SJCRH30 (cell line): ENCODE measurements at regions not wholly inside any gene's neighbourhood (a gene's known extent, or its start where the extent isn't known, plus 50 kb on each side); places are given as distances from the start of the nearest gene placed in this dataset.

ENCODE experiments used
- DNase-seq, 2 experiments: peaks; one replicate each; pipeline ENCODE4 v3.0.0-alpha.2; 2015 to 2020
- H3K27ac ChIP-seq: fragments of 250-450 bp; sonication (Bioruptor Pico); 2 replicates; pipeline ENCODE4 v1.5.1; 2020; ENCODE audit warnings: mild to moderate bottlenecking, moderate library complexity
- H3K27me3 ChIP-seq: fragments of 250-450 bp; sonication (Bioruptor Pico); 2 replicates; pipeline ENCODE4 v1.5.1; 2020; ENCODE audit warnings: mild to moderate bottlenecking, moderate library complexity
- H3K36me3 ChIP-seq: fragments of 250-450 bp; sonication (Bioruptor Pico); 2 replicates; pipeline ENCODE4 v1.5.1; 2020; ENCODE audit warnings: mild to moderate bottlenecking, moderate library complexity
- H3K4me1 ChIP-seq: fragments of 250-450 bp; sonication (Bioruptor Pico); 2 replicates; pipeline ENCODE4 v1.5.1; 2020; ENCODE audit warnings: mild to moderate bottlenecking, moderate library complexity
- H3K4me3 ChIP-seq: fragments of 250-450 bp; sonication (Bioruptor Pico); 2 replicates; pipeline ENCODE4 v1.5.1; 2020; ENCODE audit warnings: mild to moderate bottlenecking, moderate library complexity
- H3K9me3 ChIP-seq: fragments of 250-450 bp; sonication (Bioruptor Pico); replicated peaks from 2 replicates; pipeline ENCODE4 v1.5.1; 2020; ENCODE audit warnings: mild to moderate bottlenecking, moderate library complexity

DNA sequence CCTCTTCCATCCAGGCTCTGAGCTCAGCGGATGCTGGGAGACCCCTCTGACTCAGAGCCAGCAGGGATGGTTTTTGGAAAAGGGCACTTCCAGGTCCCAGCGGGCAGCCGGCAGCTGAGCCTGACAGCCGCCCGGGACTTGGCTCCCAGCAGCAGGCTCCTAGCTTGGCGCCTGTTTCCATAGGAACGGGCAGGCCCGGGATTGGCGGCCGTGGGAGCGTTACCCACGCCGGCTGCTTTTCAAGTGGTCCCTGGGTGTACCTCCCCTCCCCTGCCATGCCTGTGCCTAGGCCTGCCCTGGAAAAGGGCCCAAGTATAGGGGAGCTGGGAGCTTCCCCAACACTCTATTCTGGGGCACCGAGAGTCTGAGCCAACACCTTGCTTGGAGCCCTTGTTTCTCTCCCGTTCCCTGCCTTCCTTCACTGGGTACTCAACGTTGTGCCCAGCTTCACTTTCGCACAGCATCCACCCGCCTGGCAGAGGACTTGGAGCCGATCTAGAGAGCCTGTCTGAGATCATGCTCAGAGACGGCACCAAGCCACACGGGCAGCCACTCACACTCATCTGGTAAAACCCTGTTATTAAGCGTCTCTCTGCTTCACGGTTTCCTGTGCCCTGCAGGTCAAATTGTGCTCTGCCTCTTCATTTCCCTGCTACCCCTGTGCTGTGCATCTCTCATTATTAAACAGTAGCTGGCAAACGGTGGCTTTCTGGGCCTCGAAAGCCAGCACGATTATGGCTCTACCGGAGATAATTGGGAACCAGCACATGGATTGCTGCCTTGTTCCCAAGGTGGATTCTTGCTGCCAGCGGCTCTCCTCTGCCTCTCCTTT lies 521.5 kb downstream of the BCOR start:
- H3K27me3 ChIP-seq: no peaks in the 10 kb centered on the region
- no peaks in the 10 kb centered on the region for H3K36me3 ChIP-seq
- no peaks in the 10 kb centered on the region for H3K9me3 ChIP-seq
- H3K27ac ChIP-seq: peak overlapping the region; percentile 88
- H3K4me1 ChIP-seq: peaks cover 23% of the 10 kb centered on the region
- peak; percentile 81 to 82 for DNase-seq
- H3K4me3 ChIP-seq: peak overlapping the region; percentile 51

DNA sequence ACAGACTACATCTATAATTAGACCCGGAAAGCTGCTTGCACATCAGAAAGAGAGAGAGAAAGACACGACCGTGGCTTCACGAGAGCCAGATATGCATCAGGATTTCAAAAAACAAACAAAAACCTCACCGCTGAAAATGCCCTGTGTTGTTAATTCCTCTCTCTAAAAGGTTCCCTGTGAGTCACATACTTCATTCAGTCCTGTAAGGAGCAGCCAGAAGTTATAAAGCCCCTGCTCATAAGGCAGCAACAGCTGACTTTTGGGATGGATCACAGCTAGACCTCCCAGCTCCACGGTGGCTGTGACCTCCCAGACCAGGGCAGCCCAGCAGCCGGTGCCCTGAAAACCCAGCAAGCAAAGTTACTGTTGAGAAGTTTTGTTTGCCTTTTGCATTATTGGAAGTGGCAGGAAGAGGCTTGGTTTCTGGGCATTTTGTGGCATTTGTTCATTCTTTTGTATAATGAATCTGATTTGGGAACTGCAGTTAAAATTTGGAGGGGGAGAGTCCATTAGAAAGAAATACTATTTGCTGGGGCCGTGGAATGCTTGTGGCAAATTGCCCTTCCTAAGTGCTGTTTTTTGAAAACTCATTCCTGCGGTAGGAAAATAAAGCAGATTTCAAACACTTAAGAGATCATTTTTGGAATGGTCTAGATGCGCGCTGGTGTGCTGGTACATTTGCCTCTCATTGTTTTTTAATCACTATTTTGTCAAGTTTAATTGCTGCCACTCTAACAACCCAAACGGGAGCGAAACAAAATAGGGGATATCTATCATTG lies 520.4 kb downstream of the BCOR start:
- peak overlapping the region; percentile 88 for H3K27ac ChIP-seq
- DNase-seq: peak; percentile 73 to 76

DNA sequence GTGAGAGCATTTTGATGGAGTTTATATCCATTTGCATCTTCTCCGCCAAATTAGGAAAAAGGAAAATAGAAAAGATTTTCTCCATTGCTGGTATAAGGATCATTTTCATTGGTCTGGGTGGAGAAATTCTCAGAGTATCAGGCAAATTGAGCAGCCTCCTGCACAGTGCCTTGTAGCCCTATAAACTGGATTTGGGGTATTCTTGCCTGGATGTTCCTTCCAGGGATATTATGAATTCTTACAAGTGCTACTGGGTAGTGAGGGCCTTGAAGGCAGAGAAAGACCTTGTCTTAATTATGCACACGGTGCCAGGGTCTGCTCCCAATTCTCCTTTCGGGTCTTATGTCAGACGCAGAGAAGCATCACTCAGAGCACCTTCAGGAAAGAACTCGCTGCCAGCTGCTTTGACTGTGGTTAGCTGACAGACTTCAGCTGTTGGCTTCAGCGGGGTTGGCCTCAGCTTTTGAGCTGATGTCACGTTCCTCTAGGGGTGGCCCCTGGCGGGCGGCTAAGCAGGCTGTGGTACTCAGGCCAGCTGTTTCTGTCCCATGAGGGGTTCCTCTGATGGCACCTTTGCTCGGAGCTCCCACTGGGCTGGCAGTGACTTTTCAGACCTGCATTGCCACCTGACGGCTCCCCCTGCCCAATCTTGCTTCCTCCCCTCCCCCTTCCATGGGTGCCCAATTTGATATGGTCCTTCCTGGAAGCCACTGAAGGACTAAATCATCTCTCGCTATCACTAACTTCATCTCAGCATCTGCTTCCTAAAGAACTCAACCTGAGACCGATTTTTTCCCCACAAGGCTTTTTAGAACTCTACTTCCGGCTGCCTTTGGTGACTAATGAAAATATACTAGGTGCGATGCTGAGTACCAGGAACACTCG lies 519.5 kb downstream of the BCOR start:
- peak overlapping the region; percentile 51; the same call in 1 of the 2 replicates for H3K4me3 ChIP-seq
- peak overlapping the region; percentile 88 for H3K27ac ChIP-seq
- H3K27me3 ChIP-seq: no peaks in the 10 kb centered on the region
- H3K4me1 ChIP-seq: peaks cover 23% of the 10 kb centered on the region
- H3K9me3 ChIP-seq: no peaks in the 10 kb centered on the region
- H3K36me3 ChIP-seq: no peaks in the 10 kb centered on the region
- DNase-seq: peak; percentile 90

More for the DNA sequence above, 520.4 kb downstream of the BCOR start:
- H3K27me3 ChIP-seq: no peaks in the 10 kb centered on the region
- H3K4me1 ChIP-seq: peaks cover 23% of the 10 kb centered on the region
- H3K4me3 ChIP-seq: peak overlapping the region; percentile 51
- no peaks in the 10 kb centered on the region for H3K36me3 ChIP-seq
- no peaks in the 10 kb centered on the region for H3K9me3 ChIP-seq

DNA sequence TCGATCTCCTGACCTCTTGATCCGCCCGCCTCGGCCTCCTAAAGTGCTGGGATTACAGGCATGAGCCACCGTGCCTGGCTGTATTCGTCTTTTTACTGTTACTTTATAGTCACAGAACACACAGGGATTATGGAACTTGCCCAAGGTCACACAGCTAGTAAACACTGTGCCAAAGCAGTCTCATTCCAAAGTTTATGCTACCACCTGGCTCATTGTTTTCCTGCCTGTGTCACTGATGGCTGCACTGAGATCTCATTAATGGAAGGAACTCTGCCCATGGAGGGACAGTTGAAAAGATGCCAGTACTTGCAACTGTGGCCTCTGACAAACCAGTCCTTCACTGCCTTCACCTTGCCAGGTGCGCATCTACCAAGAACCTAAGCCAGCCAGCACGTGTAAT lies 517.7 kb downstream of the BCOR start:
- Histone ChIP-seq H3K4me3 (no peak overlapping the region), H3K9me3 (no peaks in the 10 kb centered on the region), H3K27ac (no peak overlapping the region), H3K4me1 (peaks cover 23% of the 10 kb centered on the region), H3K27me3 (no peaks in the 10 kb centered on the region), H3K36me3 (no peaks in the 10 kb centered on the region)
- DNase-seq: no peak

DNA sequence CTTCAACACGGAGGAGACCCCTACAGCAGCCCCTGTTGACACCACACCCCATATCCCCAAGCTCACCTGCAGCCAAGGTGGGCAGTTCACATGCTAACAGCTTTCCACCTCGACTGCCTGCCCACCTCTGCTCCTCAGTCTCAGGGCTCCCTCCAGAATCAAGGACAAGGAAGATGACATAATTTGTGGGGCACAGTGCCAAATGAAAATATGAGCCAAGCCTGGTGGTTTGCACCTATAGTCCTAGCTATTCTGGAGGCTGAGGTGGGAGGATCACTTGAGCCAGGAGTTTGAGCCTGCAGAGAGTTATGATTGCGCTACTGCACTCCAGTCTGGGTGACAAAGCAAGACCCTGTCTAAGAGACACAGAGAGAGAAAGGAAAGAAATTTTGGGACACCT lies 516.3 kb downstream of the BCOR start:
- no peak overlapping the region for H3K27ac ChIP-seq
- H3K4me1 ChIP-seq: peaks cover 18% of the 10 kb centered on the region
- no peaks in the 10 kb centered on the region for H3K36me3 ChIP-seq
- H3K27me3 ChIP-seq: no peaks in the 10 kb centered on the region
- H3K4me3 ChIP-seq: no peak overlapping the region
- DNase-seq: no peak
- H3K9me3 ChIP-seq: no peaks in the 10 kb centered on the region

DNA sequence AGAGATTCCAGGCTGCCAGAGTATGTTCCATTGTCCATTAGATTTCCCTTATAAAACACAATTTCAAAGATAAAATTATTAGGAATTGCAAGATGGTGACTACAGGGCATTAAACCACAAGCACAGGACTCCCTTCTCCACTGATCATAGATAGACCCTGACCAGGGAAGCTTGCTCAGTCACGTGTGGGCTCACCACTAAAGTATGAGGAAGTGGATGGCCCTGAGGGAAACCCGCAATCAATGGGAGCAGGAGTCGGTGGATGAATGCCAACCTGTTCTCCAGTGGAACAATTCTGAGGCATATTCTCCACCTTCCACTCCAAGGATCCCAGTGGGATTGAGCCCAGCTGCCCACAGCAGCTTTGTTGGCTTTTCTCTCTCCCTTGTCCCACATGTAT lies 515.7 kb downstream of the BCOR start:
- Histone ChIP-seq H3K4me3 (no peak overlapping the region), H3K27me3 (no peaks in the 10 kb centered on the region), H3K27ac (no peak overlapping the region), H3K9me3 (no peaks in the 10 kb centered on the region), H3K36me3 (no peaks in the 10 kb centered on the region), H3K4me1 (peaks cover 18% of the 10 kb centered on the region)
- peak in 1 of 2 experiments; percentile 17 for DNase-seq

DNA sequence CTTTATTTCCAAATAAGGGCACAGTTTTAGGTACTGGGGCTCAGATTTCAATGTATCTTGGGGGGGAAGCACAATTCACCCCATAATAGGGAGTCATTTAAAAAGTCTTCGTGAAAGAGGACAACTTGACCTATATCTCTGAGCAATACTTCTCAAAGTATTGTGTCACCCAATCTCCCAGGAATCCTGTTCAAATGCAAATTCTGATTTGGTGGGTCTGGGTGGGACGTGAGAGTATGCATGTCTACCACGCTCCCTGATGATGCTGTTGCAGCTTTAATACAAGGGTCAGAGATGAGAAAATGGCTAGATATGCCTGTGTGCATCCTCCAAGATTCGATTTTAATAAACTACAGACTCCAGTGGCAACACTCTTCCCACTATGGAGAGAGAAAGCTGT lies 514.8 kb downstream of the BCOR start:
- no peak for DNase-seq
- no peaks in the 10 kb centered on the region for H3K36me3 ChIP-seq

DNA sequence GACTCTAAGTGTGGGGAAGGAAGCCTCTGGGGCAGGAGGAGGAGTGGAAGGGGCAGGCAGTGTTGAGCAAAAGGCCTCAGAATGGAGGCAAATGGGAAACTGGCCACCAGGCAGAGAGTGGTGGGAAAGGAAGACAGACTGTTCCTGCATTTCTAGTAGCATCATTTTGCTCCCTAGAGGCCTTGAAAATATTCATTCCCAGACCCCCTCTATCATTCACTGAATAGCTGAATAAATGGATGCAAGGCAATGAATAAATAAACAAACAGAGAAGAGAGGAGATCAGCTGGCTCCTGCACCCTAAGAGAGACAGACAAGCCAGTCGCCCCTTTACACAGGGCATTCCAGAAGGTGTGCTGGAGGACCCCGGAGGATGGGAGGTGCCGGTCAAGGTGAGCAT lies 511.9 kb downstream of the BCOR start:
- no peaks in the 10 kb centered on the region for H3K9me3 ChIP-seq
- no peak overlapping the region for H3K4me3 ChIP-seq
- H3K4me1 ChIP-seq: no peaks in the 10 kb centered on the region; the same call in 1 of the 2 replicates
- H3K27ac ChIP-seq: no peak overlapping the region
- no peaks in the 10 kb centered on the region for H3K36me3 ChIP-seq
- no peak for DNase-seq
- no peaks in the 10 kb centered on the region for H3K27me3 ChIP-seq

More for the DNA sequence above, 514.8 kb downstream of the BCOR start:
- Histone ChIP-seq H3K4me3 (no peak overlapping the region), H3K27ac (no peak overlapping the region), H3K9me3 (no peaks in the 10 kb centered on the region), H3K4me1 (peaks cover 12% of the 10 kb centered on the region), H3K27me3 (no peaks in the 10 kb centered on the region)

DNA sequence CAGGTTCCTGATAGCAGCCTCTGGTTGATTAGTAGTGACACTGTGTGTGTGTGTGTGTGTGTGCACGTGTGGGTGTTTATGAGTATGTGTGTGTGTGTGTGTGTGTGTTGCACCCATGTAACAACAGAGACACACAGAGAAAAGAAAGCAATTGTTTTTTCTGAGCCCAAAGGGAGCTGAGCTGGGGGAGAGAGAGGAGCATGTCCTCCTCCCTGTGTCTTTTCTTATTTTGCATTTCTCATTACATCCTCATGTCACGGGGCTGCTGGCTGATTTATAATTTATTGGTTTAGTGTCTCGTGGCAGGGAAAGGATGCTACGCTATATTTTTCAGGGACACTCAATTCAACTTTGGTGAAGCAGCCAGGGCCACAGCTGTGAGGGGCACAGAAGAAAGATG lies 511.4 kb downstream of the BCOR start:
- no peaks in the 10 kb centered on the region for H3K36me3 ChIP-seq
- no peaks in the 10 kb centered on the region for H3K9me3 ChIP-seq
- no peak overlapping the region for H3K4me3 ChIP-seq
- no peak overlapping the region for H3K27ac ChIP-seq
- DNase-seq: no peak
- H3K27me3 ChIP-seq: no peaks in the 10 kb centered on the region
- no peaks in the 10 kb centered on the region; the same call in 1 of the 2 replicates for H3K4me1 ChIP-seq

DNA sequence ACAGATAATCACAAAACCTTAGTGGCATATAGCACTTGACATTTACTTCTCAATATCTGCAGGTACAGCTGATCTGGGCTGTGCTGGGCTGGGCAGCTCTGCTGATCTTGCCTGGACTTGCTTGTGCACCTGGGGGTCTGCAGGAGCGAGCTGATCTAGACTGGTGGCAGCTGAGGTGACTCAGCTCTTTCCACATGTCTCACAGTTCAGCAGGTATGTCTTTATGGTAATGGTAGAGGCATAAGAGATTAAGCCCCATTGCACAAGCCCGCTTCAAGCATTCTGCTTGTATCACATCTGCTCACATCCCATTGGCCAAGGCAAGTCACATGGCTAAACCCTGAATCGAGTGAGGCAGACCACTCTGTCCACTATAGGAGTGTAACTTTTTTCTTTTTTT lies 506.7 kb downstream of the BCOR start:
- no peaks in the 10 kb centered on the region for H3K9me3 ChIP-seq
- no peaks in the 10 kb centered on the region for H3K27me3 ChIP-seq
- no peak for DNase-seq
- no peaks in the 10 kb centered on the region for H3K36me3 ChIP-seq
- no peaks in the 10 kb centered on the region for H3K4me1 ChIP-seq
- no peak overlapping the region for H3K4me3 ChIP-seq
- no peak overlapping the region for H3K27ac ChIP-seq

DNA sequence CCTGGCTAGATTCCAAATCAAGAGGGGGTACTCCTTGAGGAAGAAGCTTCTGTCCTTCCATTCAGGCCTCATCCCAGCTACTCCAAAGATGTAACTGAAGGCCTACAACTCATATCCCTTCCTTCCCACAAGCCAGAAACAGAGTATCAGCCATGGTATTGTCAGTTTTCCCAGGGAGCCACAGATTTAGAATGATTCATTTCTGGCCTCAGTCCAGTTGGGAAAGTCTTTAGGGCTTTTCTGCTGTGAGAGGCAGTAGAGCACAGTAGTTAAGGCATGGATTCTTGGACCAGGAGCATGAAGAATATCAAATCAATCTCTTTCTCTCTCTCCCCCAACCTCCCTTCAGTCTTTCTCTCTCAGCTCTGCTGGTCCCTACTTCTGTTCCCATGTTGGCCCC lies 505.0 kb downstream of the BCOR start:
- no peaks in the 10 kb centered on the region for H3K36me3 ChIP-seq
- DNase-seq: no peak
- no peaks in the 10 kb centered on the region for H3K4me1 ChIP-seq
- no peaks in the 10 kb centered on the region for H3K27me3 ChIP-seq
- H3K4me3 ChIP-seq: no peak overlapping the region
- H3K27ac ChIP-seq: no peak overlapping the region
- no peaks in the 10 kb centered on the region for H3K9me3 ChIP-seq

DNA sequence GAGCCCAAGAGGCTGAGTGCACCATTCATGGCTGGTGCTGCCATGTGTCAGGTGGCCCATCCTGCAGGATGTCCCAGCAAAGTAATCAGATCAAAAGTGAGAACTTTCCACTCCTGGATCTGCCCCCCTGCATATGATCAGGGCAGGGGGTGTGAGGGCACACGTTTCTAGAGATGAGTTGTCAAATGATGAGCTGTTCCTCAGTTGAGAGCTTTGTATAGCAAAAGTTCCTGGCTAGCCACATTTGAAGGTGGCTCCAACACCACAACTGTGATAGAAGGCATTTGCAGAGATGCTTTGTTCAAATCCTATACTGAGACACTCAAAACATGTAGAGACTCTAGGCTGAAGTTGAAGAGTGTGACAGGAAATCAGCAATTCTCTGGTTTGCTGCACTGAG lies 501.8 kb downstream of the BCOR start:
- Histone ChIP-seq H3K9me3 (no peaks in the 10 kb centered on the region), H3K4me1 (no peaks in the 10 kb centered on the region; the same call in 1 of the 2 replicates), H3K27me3 (no peaks in the 10 kb centered on the region), H3K27ac (no peak overlapping the region), H3K36me3 (no peaks in the 10 kb centered on the region), H3K4me3 (no peak overlapping the region)
- no peak for DNase-seq

DNA sequence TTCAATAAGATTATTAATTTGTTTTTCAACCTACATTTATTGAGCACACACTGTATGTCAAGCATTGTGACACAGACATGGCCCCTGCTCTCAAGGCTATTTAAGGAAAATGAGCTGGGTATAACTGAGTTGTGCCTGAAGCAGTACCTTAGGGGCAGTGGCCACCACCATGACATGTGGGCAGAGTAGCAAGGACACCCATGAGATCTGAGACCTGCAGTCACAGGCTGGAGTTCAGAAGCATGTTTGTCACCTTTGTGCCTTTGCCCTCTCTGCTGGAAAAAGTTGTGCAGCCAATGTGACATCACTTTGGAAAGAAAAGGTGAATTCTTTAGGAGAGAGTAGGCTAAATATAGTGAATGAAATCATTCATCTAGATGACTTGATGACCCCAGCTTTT lies 501.3 kb downstream of the BCOR start:
- no peak for DNase-seq
- no peaks in the 10 kb centered on the region for H3K9me3 ChIP-seq
- no peak overlapping the region for H3K27ac ChIP-seq
- H3K36me3 ChIP-seq: no peaks in the 10 kb centered on the region
- no peaks in the 10 kb centered on the region for H3K27me3 ChIP-seq
- H3K4me3 ChIP-seq: no peak overlapping the region
- peaks cover 4% of the 10 kb centered on the region for H3K4me1 ChIP-seq

DNA sequence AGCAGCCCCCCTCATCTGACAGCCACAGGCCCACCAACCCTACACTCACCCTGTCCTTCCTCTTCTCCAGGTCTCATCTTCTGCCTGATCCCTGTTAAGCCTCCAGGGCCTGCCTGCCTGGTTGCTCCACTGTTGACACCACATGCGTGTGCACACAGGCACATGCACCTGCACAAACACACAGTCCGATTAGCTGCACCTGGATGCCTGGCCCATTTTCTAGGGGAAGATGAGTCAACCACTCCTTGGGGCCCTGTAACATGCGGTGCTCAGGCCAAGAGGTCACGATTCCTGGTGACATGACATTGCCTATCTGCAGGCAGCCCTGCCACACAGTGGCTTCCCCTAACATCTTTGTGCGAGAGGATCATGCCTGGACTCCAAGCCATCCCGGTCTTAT lies 498.4 kb downstream of the BCOR start:
- no peak overlapping the region for H3K27ac ChIP-seq
- DNase-seq: no peak
- no peaks in the 10 kb centered on the region for H3K36me3 ChIP-seq
- H3K4me3 ChIP-seq: no peak overlapping the region
- no peaks in the 10 kb centered on the region for H3K27me3 ChIP-seq
- H3K4me1 ChIP-seq: peaks cover 23% of the 10 kb centered on the region
- H3K9me3 ChIP-seq: no peaks in the 10 kb centered on the region

DNA sequence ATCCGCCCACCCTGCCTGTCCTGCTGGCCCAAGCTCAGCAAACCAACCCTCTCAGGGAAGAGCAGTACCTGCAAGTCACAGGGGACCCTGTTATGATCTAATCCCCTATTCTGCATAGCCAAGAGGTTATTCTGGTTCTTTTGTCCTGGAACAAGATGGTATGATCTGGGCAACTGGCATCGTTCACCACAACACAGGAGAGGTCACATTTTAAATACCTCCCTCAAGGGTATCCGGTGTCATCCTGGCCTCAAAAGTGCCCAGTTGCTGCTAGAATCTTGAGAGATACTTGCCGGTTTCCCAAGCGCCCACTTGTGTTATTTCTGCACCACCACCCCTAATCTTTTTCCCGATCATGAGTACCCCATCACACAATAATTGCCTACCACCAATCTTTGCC lies 497.5 kb downstream of the BCOR start:
- H3K27me3 ChIP-seq: no peaks in the 10 kb centered on the region
- no peak for DNase-seq
- H3K9me3 ChIP-seq: no peaks in the 10 kb centered on the region
- H3K27ac ChIP-seq: no peak overlapping the region
- H3K4me1 ChIP-seq: peaks cover 31% of the 10 kb centered on the region
- H3K4me3 ChIP-seq: no peak overlapping the region
- H3K36me3 ChIP-seq: no peaks in the 10 kb centered on the region
